ENCODE measurements at regions not wholly inside any gene's neighbourhood (a gene's known extent, or its start where the extent isn't known, plus 50 kb on each side); places are given as distances from the start of the nearest gene placed in this dataset.

DNA sequence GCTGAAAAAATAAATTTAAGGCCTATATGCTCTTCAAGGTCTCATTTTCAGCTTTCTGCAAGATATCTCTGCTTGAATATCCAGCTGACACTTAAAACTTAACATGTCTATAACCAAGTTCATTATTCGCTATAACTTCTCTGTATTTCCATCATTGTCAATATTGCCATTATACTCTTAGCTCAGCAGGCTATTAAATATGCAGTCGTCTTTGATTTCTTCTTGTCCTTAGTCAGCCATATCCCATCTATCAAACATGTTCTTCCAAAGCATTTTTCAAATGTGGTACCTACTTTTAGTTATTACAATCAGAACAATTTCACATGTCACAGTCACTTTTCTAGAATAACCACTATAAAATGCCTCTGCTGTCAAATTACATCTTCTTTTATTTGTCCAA lies 1364.1 kb downstream of the ARAP2 start:
- Mint-ChIP-seq H3K9me3 (peaks cover 26% of the 10 kb centered on the region), H3K36me3 (ENCODE audit: low read depth) (0 out of 2 replicates have a peak, but pooled peaks cover 3% of the 10 kb centered on the region), H3K27me3 (ENCODE audit: insufficient read depth) (no peaks in the 10 kb centered on the region; the same call in 1 of the 2 replicates), H3K4me3 (no peak overlapping the region), H3K4me1 (ENCODE audit: low read depth) (no peaks in the 10 kb centered on the region), H3K27ac (no peak overlapping the region)
- TF ChIP-seq, protein P1, sequence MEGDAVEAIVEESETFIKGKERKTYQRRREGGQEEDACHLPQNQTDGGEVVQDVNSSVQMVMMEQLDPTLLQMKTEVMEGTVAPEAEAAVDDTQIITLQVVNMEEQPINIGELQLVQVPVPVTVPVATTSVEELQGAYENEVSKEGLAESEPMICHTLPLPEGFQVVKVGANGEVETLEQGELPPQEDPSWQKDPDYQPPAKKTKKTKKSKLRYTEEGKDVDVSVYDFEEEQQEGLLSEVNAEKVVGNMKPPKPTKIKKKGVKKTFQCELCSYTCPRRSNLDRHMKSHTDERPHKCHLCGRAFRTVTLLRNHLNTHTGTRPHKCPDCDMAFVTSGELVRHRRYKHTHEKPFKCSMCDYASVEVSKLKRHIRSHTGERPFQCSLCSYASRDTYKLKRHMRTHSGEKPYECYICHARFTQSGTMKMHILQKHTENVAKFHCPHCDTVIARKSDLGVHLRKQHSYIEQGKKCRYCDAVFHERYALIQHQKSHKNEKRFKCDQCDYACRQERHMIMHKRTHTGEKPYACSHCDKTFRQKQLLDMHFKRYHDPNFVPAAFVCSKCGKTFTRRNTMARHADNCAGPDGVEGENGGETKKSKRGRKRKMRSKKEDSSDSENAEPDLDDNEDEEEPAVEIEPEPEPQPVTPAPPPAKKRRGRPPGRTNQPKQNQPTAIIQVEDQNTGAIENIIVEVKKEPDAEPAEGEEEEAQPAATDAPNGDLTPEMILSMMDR (IDR thresholded peaks at IDR 0.05) = no peak
- no peak for DNase-seq

DNA sequence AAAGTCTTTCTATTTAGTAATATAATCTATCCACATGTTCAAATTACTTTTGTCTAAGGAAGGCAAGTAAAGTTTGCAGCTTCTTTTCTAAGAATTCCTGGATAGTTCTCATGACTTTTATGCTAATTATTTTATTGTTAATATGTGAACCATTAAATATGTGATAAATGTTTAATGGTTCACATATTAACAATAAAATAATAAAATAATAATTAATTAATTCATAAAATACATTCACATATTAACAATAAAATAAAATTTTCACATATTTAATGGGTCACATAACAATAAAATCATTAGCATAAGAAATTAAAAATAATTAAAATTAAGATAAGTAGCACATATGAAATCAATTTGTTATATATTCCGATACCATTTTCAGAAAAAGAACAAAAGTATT lies 1352.4 kb downstream of the ARAP2 start:
- Mint-ChIP-seq H3K27me3 (ENCODE audit: insufficient read depth) (no peaks in the 10 kb centered on the region), H3K36me3 (ENCODE audit: low read depth) (no peaks in the 10 kb centered on the region), H3K9me3 (peaks cover 14% of the 10 kb centered on the region), H3K27ac (no peak overlapping the region), H3K4me3 (no peak overlapping the region), H3K4me1 (ENCODE audit: low read depth) (no peaks in the 10 kb centered on the region)
- no peak for DNase-seq
- TF ChIP-seq, protein P1 (IDR thresholded peaks at IDR 0.05) = no peak

DNA sequence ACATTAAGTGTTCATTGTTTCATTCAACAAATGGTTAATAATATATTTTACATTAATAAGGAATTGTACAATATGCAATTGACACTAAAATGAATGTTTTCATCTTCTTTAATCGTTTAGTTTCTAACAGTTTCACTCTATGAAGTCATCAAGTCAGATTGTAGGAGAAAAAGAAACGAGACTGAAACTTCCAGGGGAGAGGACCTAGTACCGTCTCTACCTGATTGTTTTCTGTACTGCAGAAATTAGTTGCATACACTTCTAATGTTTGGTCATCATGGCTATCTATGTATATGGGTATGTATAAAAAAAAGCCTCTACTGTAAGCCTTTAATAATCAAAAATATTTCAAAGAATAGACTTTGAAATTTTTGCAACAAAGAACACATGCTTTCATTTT lies 1350.9 kb downstream of the ARAP2 start:
- DNase-seq = no peak
- peaks cover 20% of the 10 kb centered on the region for H3K9me3 Mint-ChIP-seq
- no peak overlapping the region for H3K27ac Mint-ChIP-seq
- no peak overlapping the region for H3K4me3 Mint-ChIP-seq
- TF ChIP-seq, protein P1 (IDR thresholded peaks at IDR 0.05) = no peak
- no peaks in the 10 kb centered on the region for H3K4me1 Mint-ChIP-seq (ENCODE audit: low read depth)
- H3K36me3 Mint-ChIP-seq (ENCODE audit: low read depth) = no peaks in the 10 kb centered on the region
- no peaks in the 10 kb centered on the region for H3K27me3 Mint-ChIP-seq (ENCODE audit: insufficient read depth)

- Mint-ChIP-seq H3K27ac (no peak overlapping the region), H3K36me3 (ENCODE audit: low read depth) (no peaks in the 10 kb centered on the region), H3K9me3 (peaks cover 13% of the 10 kb centered on the region), H3K4me3 (no peak overlapping the region), H3K27me3 (ENCODE audit: insufficient read depth) (no peaks in the 10 kb centered on the region; the same call in 1 of the 2 replicates), H3K4me1 (ENCODE audit: low read depth) (no peaks in the 10 kb centered on the region)
- no peak for DNase-seq
- TF ChIP-seq, protein P1 (IDR thresholded peaks at IDR 0.05) = no peak
Measured at GRCh38 chr4:34920032-34920431, 1324.3 kb downstream of the ARAP2 start.

DNA sequence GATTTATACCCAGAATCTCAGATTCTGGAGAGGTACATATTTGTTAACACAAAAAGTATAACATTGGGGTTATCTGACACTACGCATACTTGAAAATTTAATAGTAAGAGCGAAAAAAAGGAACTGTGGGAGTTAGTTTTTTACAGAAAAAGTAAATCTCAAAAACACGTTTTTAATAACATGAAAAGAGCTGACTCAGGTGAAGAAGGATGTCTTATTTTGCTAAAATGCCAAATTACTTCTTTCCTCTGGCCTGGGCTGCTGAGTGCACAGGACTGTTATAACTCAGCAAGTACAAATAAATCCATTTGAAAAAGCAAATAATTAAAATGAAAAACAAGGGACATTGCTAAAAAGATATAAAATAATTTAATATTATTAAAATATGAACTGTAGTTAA lies 1322.9 kb downstream of the ARAP2 start:
- H3K36me3 Mint-ChIP-seq (ENCODE audit: low read depth) = no peaks in the 10 kb centered on the region
- no peak overlapping the region for H3K4me3 Mint-ChIP-seq
- no peaks in the 10 kb centered on the region; the same call in 1 of the 2 replicates for H3K27me3 Mint-ChIP-seq (ENCODE audit: insufficient read depth)
- no peaks in the 10 kb centered on the region for H3K4me1 Mint-ChIP-seq (ENCODE audit: low read depth)
- H3K27ac Mint-ChIP-seq = no peak overlapping the region
- TF ChIP-seq, protein P1 (IDR thresholded peaks at IDR 0.05) = no peak
- DNase-seq = no peak
- peaks cover 13% of the 10 kb centered on the region for H3K9me3 Mint-ChIP-seq

DNA sequence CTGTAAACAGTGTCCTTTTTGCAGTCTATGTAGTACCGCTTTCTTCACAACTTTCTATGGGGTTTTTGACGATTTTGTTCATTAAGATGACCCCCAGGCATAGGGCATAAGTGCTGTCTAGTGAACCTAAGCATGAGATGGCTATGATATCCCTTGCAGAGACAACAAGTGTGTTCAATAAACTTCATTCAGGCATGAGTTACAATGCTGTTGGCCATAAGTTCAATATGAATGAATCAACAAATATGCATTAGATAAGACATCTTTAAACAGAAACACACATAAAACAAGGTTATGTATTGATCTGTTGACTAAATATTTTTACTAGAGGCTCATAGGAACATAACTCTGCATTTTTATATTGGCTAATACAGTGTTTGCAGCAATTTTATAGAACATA lies 1322.0 kb downstream of the ARAP2 start:
- Mint-ChIP-seq H3K27ac (no peak overlapping the region), H3K27me3 (ENCODE audit: insufficient read depth) (no peaks in the 10 kb centered on the region; the same call in 1 of the 2 replicates), H3K36me3 (ENCODE audit: low read depth) (no peaks in the 10 kb centered on the region), H3K4me3 (no peak overlapping the region), H3K4me1 (ENCODE audit: low read depth) (no peaks in the 10 kb centered on the region), H3K9me3 (peaks cover 13% of the 10 kb centered on the region)
- TF ChIP-seq, protein P1 (IDR thresholded peaks at IDR 0.05) = no peak
- no peak for DNase-seq

All from HFFc6 (cell line).